Left lobe of liver (tissue), 2 donors: ENCODE measurements at regions not wholly inside any gene's neighbourhood (a gene's known extent, or its start where the extent isn't known, plus 50 kb on each side); places are given as distances from the start of the nearest gene placed in this dataset.

Experiments
- ATAC-seq: fragments of 200-7000 bp; cut with Tn5 transposase; one replicate; pipeline ENCODE4 v1.9.1; 2020; ENCODE audit warnings: mild to moderate bottlenecking, moderate library complexity
- DNase-seq: peaks from one replicate; pipeline ENCODE4 v3.0.0-alpha.2; 2020; ENCODE audit warnings: low spot score
- donor health status: DM: no; HTN: no; CAD: no; lungs with moderate emphysema.
- donor health status: DM: no; HTN: yes; CAD: no.

DNA sequence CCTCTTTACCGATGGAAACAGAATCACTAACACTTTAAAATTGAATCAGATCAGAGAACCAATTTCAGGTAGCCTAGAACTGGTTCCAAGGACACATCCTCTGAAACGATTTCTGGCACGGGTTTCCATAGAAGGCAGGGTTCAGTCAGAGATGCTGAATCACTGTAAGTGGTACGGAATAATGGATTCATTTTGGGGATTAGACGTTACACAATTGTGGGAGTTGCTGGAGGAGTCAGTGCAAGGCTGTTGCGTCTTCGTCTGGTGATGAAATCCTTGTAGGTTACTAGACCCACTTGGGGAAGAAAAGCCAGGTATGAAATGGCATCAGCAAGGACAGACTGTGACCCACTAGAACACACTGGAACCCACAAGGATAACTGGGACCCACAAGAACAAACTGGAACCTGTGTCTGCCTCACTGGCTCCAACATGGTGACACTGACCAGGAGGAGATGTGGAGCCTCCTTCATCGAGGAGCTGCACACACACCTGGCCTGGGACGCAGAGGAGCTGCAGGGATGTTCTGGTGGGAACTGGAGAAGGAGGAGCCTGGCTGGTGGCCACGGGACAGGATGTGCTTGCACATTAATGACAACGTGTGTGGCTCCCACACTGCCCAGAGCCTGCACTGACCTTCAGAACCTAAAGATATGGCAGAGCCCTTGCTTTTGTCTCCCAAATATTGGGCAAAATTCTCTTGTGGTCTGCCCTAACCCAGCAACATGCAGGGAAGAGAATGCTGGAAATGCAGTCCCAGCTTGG, 105.1 kb downstream of the TRAPPC11 start:
- ATAC-seq: no peak
- no peak for DNase-seq

DNA sequence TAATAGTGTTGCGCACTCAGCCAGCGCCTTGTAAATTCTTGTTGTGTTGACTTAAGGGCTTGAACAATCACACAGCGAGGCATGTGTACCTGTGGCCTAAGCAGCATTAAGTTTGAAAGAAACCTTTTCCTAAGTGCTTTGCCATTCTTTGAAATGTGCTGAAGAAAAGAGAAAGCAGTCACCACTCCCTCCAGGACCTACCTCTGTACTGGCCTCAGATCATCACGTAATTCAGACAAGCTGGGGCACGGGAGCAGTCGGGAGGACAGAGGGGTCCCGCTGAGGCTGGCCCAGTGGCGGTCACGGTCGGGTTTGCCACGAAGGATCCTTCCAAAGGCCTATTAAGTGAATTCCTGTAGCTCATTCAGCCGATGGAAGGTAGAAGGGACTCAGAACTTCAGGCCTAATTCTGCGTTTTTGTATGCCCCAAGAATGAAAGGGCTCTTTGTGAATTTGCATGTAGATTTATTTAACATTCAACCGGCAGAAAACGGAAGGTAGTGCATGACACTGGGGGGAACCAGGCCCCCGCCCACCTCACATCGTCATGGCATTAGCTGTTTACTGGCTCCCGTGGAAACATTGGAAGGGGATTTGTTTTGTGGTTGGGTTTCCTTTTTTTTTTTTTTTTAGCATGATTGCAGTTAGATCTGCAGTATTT, 106.3 kb downstream of the TRAPPC11 start:
- no peak for ATAC-seq
- DNase-seq: no peak

DNA sequence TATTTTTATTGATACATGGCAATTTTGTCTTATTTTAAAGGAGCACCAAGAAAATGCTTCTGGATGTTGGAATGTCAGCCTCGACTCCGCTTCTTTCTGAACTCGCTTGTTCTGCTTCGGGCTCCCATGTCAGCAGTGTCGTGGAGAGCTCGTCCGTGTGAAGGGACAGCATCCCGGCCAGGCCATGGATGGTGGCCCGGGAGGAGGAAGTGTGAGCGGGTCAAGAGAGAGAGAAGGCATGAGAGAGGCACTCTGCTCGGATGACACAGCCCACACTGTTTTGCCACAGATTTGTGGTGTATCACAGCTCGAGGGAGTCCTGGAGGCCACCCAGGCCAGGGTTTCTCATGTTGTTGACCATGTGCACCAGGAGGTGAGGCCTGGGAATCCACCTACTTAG, 107.0 kb downstream of the TRAPPC11 start:
- ATAC-seq (no peak), DNase-seq (no peak)

DNA sequence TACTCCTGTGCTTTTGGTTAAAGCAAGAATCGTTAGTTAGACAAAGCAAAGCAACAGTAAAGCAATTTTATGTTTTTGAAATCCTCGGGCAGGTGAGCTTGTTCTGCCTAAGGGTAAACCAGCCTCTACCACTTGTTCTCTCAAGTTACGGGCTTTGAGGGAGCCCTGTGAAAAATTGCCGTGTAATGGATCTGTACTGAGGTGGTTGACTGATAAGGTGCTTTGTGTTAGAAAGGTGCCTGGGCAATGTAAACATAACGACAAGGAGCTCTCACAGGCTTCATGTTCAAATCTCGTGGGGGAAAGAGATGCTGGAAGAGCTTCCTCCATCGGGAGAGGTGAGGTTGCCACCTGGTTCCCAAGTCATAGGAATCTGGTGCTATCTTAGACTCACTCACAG, 111.8 kb downstream of the TRAPPC11 start:
- no peak for DNase-seq
- no peak for ATAC-seq

DNA sequence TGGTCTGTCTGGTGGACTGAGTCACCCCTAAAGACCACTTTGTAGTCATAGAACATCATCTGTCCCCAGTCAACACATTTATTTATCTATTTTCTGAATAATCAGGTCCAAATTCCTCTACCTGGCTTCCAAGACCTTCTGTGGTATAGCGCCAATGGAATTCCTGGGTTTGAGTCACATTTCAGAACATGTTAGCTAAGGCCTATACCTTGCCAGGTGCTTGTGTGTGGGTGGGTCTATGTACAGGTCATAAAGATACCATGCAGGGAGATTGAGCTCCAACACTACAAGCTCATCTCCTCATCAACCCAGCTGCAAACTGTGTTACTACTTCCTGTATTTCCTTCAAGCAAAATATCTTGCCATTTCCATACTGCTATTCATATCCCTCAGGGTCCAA, 113.3 kb downstream of the TRAPPC11 start:
- DNase-seq (no peak), ATAC-seq (no peak)

DNA sequence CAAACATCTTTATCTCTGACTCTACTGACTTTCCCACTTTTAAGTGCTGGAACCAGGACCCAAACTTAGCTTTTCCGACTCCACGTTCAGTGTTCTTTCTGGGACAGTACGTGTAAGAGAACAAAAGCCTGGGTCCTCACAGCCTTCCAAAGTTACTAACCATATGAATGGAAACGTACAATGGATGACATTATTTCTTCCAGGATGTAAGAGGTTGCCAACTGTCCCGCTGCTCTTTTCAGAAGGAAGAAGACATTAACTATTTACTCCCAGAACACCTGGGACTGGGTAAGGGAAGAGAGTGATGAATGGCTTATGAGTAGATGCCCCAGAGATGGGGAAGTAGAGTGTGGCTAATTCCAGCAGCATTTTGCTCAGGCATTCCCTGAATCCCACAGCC, 114.7 kb downstream of the TRAPPC11 start:
- no peak for ATAC-seq
- DNase-seq: no peak

DNA sequence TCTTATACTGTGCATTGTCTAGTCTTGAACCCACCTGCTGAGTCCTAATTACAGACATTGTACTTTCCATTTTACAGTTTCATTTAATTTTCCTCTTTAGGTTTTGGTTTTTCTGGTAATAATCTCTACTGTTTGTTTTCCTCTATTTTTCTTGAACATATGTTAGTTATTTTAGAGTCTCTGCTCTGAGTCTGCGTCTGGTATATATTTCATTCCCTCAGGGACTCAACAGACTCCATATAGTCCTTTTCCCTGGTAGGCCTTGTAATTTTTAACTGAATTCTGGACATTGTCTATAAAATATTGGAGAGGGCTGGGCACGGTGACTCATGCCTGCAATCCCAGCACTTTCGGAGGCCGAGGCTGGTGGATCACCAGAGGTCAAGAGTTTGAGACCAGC, 121.8 kb upstream of the STOX2 start:
- DNase-seq (no peak), ATAC-seq (no peak)

DNA sequence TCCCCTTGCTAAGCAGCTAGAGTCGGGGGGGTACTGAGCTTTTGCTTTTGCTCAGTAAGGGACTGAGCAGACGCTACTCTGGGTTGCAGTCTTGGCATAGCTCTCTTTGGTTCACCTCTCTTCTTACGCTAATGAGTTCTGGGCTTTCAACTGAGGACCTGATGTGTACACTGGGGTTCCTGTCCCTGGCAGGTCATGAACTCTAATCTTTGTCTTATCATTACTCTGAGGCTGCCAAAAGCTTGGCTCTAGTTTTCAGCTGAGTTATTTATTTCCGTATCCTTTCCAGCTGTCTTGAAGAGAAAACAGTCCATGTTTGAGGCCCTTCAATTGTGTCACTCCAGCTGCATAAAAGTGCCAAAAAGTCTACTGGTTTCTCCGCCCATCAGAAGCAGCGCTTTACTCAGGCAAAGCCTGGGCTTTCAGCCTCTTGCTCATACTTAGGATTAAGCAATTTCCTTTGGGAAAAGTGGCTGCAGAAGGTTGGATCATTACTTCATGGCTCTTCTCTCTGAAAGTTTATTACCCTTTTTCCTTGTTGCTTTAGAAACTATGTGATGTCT, 121.0 kb upstream of the STOX2 start:
- ATAC-seq (peak; percentile 70), DNase-seq (no peak)

DNA sequence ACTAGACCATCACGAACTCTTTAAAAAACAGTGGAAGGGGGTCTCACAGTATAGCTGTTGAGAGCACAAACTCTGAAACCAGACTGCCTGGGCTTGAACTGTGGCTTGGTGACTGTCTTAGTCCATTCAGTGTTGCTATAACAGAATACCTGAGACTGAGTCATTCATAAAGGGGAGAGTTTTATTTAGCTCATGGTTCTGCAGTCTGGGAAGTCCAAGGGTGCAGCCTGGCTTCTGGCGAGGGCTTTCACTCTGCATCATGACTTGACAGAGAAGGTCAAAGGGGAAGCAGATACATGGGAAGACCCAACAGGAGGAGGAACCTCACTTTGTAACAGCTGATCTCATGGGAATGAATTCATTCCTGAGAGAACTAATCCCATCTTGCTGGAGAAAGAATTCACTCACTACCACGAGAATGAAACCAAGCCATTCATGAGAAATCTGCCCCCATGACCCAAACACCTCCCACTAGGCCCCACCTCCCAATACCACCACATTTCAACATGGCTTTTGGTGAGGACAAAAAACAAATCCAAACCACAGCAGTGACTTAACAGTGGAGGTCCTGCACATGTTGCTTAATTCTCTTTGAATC, 116.7 kb upstream of the STOX2 start:
- no peak for ATAC-seq
- DNase-seq: no peak

DNA sequence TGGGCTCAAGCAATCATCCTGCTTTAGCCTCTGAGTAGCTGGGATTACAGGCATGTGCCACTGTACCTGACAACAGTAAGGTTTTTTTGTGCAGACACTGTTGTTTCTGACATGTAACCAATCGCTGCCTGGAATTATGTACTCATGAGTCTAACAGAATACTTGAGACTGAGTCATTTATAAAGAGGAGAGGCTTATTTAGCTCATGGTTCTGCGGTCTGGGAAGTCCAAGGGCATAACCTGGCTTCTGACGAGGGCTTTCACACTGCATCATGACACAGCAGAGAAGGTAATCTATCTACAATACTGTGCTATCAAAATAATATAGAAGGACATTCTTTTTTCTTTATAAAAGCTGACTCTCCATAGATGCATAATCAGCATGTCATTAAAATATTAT, 115.5 kb upstream of the STOX2 start:
- DNase-seq (no peak), ATAC-seq (no peak)

DNA sequence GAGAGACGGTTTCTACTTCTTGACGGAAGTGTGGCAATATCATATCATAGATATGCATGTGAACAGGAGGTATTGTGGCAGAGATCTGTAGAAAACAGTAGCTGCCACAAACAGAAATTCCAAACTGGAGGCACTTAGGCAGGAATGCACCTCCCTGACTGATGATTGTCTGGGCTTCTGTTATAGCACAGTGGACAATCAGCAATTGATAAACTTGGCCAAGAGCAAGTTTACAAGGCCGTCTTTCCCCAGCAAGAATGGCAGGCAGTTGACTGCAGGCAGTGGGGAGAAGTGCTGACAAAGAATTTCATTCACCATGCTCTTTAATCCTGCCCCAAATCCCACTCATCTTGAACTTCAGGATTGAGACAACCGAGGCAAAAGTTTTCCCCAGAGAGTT, 114.4 kb upstream of the STOX2 start:
- ATAC-seq (no peak), DNase-seq (no peak)

DNA sequence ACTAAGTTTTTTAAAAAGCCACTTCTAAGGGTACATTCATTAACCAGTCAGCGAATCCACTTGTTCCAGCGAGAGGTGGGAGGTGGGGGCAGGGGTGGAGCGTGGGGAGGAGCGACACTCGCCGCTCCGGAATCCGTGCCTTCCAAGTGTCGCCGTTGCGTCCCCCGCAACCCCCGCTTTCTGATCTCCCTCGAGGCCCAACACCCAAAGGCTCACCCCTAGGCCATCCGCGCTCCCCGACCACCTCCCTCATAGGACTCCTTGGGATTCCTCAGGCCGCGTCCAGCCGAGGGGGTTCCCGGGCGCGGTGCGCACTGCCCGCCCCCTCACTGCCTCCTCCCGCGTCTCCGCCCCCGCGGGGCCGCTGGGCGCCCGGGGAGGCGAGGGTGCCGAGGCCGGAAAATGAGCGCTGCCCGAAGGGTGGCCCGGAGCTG, 108.1 kb upstream of the STOX2 start:
- DNase-seq (no peak), ATAC-seq (peak; percentile 67)

DNA sequence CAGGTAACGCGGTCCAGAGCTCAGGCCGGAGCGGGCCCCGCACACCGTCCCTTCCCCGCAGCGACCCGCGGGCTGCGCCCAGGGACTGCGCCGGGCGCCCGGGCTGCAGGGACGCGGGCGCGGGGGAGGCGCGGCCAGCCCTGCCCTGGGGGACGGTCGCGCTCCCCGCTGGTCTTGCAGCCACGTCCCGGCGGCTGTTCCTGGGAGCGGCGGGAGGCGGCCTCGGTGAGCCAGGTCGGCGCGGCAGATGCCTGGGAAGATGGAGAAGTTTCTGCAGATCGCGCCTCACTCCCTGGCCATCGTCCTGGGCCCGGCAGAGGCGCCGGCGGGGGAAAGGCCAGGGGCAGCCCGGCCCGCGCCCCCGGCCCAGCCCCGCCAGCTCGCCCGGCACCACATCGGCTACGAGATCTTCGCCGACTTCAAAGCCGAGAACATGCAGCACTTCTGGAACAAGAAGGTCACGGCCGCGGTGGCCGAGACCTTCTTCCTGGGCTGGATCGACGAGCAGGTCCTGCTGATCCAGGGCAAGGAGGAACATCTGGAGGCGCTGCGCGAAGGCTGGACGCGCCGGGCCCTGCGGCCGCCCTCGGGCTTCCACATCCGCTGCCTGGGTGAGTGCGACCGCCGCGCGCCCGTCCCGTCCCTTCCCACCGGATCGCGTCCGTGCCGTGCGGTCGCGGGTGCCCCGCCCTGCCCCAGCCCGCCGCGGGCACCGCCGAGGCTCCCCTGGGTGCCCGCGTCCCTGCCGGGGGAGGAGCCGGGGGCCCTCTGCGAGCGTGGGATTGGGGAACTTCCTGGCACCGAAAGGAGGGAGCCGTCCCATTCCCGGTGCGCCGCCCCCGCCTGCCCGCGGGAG, 107.4 kb upstream of the STOX2 start:
- peak; percentile 70 for ATAC-seq
- DNase-seq: no peak

DNA sequence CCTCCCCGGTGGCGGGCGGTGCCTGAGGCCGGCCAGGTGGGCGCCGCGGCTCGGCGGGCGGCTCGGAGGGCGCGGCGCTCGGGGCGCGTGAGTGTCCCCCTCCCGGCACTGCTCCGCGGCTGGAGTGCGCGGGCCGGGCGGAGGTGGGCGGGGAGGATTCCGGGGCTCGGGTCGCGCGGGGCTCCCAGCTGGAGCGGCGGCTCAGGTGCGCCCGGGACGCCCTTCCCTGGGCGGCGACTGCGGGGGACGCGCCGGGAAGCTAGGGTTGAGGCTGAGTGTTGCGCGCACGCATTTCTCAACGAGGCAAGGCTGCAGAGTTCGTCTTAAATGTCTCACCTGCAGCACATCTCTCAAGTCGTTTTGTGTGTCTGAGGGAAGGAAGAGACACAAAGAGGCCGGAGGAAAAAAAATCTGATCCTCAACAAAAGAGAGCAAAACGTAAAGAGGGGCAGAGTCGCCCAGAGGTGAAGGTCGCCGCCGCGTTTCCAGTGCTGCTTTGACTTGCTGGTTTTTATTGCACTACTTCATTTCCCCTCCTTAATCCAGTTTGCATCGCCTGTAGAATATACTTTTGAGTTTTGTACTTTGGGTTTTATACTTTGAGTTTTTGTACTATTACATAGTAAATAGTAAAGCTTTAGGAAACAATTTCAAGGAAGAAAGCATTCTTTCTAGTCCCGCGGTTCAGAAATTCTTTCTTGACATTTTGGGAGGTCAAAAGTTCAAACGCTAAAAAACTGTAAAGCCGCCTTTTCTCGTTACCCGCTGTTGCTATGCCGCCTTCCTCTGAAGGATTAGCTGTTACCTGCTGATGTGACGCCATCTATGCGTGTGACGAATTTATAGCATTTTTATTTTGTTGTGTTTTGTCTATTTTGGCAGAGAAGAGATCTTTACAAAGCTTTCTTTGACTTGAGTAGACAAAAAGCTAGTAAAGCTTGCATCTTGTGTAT, 106.5 kb upstream of the STOX2 start:
- DNase-seq (no peak), ATAC-seq (peak; percentile 8)

DNA sequence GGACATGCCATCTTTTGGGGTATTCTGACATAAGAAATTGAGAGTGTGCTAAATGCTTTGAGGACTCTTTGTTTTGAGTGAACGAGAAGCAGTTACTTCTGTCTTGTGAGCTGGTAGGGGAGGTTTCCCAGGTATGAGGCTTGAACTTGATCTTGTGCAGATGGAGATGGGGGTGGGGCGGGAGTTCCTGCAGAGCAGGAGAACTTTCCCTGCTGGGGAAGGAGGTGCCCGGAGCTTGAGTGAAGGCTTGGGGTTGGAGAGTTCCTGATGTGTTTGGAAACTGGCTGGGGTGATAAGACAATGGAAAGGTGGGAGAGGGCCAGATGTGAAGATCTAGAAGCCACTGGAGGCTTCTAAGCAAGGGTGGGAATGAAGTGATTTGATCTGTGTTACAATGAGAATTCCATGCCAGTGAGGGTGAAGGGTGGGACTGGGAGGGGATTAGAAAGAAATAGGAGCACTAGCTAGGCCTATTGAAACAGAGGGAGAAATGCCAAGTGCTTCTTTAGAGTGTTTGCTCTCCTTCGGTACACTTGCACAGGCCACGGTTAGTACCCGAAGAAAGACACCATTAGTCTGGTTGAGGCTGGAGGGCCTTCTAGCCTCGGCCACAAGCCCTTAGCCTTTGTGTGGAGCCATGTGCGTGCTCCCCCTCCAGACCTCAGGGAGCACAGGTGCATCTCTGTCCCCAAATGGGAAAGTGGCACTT, 103.5 kb upstream of the STOX2 start:
- no peak for ATAC-seq
- no peak for DNase-seq

DNA sequence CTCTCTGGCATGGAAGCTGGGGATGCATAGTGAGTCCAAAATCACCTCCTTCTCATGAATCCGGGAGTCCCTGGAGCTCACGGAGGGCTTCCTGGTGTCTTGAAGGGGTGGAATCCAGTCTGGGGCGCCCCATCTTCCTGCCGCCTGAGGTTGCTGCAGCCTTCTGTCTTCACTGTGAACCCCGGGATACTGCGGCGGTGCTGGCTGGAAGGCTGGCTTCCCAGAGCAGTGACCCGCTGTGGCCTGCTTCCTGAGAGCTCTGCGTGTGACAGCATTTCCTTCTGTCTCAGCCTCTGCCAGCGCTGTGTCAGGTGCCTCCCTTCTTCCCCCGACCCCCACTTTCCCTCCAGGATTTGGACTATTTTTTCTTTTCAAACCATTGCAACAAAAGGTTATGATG, 98.8 kb upstream of the STOX2 start:
- ATAC-seq (peak; percentile 70), DNase-seq (no peak)

DNA sequence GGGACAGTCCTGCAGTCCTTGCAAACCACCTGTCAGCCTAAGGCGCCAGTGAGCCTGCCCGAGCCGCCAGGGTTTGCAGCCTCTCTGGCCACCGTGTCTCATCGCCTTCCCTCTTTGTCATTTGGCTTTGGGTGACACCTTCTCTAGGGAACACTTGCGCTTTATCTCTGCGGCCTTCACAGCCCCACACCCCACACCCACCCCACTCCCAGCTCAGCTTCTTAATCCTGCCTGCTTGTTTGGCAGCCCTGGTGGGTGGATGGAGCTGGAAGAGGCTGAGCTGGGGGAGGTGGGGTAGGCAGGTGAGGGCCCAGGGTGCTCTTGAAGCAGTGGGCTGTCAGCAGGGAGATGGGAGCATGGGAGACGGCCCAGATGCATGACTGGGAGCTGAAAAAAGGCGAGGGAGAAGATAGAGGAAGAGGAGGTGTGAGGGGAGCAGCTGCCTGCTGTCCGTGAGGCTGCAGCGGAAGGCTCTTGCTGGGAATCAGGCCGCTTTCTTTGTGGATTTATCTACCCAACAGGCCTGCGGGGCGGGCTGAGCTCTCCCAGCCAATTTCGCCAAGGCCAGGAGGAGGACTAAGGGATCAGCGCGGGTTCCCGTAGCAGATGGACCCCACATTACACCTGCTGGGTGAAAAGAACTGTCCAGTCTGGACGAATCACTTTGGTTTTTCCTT, 97.5 kb upstream of the STOX2 start:
- ATAC-seq (no peak), DNase-seq (no peak)

DNA sequence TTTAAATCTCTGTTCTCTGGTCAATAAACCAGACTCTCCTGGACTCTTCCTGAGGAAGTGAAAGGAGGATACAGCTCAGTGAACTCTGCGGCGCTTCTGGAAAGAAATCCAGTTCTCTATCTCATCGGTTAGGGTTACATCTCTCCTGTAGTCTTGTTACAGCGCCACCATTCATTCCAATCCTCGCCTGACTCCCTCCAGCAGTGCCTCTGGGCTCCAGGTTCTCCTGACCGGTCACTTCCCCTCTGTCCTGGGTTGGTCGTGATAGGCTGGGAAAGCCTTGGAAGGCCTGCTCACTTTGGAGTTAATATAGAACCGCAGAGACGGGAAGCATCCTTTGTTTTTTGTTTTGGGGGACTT, 97.0 kb upstream of the STOX2 start:
- ATAC-seq: peak; percentile 58
- DNase-seq: no peak

DNA sequence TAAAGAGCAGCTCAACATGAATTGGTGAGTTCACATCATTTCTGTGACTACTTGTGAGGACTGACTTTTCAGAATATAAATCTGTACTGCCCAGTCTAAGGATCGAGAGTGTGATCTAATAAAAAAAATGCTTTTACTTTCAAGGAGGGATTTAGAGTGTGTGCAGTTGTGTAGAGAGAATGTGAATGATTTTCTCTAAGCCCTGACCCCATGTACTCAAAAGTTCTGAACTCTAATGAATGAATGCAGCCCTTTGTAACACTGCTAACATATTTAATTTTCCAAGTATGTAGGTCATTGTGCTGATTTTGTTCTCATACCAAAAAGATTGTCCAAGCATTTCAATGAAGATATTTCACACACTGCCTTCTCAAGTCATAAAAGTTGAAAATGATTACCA, 92.5 kb upstream of the STOX2 start:
- no peak for DNase-seq
- no peak for ATAC-seq
